SK-MEL-5 (cell line): ENCODE measurements at regions not wholly inside any gene's neighbourhood (a gene's known extent, or its start where the extent isn't known, plus 50 kb on each side); places are given as distances from the start of the nearest gene placed in this dataset.
"Not testable (repeated sequence)": the region's sequence is repeated elsewhere in the genome, so short reads cannot be mapped to it uniquely, and the experiment has no call there.

Experiments used
- DNase-seq: peaks from one replicate; pipeline ENCODE4 v3.0.0-alpha.2; 2016; ENCODE audit warnings: low read depth, low spot score
- in situ Hi-C: cut with HindIII; loops from 2 replicates; pipeline ENCODE4 v1.10.0; 2016; ENCODE audit warnings: low sequenced_read_pairs, high pct_unique_total_duplicates, low pct_unique_long_range_greater_than_20kb

DNA sequence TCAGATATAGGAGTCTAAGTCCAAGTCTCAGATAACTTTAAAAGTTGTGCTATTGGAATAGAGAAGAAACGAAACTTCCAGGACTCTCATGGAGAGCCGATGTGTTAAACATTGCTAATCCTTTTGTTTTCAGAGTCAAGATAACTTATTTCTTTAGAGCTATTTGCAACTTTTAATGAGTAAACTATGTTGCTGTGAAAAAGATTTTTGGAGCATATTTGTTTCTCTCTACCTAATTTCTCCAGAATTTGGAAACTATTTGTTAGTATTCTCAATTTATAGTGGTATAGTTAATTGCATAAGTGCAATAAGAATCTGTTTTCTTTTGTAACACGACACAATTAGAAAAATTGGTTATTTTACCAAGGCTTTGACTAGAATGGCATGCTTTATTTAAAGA, 588.9 kb downstream of the NTRK3 start:
- in situ Hi-C loops: no loop called here

DNA sequence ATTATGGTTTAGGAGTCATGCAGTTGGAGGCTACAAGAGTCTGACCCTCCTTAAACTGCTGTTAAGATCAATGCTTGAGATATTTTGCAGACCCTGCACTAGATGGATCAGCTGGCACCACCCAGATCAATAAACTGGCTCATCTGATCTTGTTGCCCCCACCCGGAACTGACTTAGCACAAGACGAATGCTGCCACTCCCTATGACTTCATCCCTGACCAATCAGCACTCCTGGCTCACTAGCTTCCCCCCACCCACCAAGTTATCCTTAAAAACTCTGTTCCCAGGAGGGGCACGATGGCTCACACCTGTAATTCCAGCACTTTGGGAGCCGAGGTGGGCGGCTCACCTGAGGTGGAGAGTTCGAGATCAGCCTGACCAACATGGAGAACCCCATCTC, 594.0 kb downstream of the NTRK3 start:
- in situ Hi-C loops: no loop called here
- no peak for DNase-seq

More for the DNA sequence above, 588.9 kb downstream of the NTRK3 start:
- DNase-seq: no peak

GRCh38 chr15:87661454-87662355, 594.8 kb downstream of the NTRK3 start:
- DNase-seq: no peak
- in situ Hi-C loops: no loop called here

- in situ Hi-C loops: no loop called here
- no peak for DNase-seq
These were observed 596.0 kb downstream of the NTRK3 start for GRCh38 chr15:87660251-87661129.

GRCh38 chr15:87656372-87656771, 600.2 kb downstream of the NTRK3 start:
- in situ Hi-C loops: no loop called here
- DNase-seq: no peak

DNA sequence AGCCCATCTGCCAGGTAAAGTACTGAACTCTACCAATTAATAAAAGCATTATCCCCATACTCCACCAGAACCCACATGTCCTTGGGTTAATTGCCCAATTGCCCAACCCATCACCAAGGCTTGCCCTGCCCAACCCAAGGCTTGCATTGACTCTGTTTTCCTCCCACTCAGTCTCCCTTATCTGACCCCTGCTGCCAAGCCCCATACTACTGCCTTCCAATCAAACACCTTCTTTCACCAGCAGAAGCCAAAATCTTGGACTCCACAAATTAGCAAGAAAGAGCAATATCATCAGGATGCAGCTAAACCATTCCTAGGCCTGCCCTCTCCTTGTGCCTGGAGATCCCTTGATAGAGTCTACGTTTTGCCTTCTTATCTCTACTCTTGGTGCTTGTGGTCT, 602.9 kb downstream of the NTRK3 start:
- in situ Hi-C loops: no loop called here

GRCh38 chr15:87649175-87649574, 607.4 kb downstream of the NTRK3 start:
- no peak for DNase-seq
- in situ Hi-C loops: no loop called here

More for the DNA sequence above, 602.9 kb downstream of the NTRK3 start:
- no peak for DNase-seq

DNA sequence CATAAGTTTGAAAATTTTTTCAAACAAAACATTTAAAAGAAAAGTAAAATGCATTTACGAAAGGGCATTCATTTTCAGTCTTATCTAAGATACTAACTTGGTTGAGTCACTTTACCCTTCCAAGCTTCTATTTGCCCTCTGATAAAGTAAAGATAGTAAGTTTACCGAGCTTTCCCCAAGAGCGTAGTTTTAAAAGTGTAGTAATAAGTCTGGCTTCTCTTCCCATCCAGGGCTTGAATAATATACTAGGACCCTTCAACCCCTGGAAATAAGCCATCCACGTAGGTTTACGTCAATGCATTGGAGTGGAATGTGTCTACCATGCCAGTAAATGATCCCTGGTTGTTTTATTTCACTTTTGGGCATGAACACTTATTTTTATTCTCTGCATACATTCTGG, 608.3 kb downstream of the NTRK3 start:
- in situ Hi-C loops: no loop called here

DNA sequence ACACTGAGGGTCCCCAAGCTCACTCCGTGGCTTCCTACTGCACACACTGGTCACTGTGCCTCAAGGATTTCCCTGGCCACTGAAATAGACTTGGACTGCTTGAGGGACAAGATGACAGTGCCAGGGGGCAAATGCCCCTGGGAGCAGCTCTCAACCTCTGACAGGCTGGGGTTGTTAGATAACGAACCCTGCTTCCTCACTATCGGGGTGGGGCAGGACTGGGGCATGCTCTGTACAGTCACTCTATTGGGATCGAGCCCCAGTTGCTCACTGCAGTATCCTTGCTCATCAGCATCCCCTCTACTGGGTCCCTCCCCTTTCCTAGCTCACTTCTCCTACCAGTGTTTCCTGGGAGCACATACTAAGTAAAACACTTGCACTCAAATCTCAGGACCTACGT, 610.8 kb downstream of the NTRK3 start:
- in situ Hi-C loops: no loop called here
- DNase-seq: no peak

More for the DNA sequence above, 608.3 kb downstream of the NTRK3 start:
- no peak for DNase-seq

DNA sequence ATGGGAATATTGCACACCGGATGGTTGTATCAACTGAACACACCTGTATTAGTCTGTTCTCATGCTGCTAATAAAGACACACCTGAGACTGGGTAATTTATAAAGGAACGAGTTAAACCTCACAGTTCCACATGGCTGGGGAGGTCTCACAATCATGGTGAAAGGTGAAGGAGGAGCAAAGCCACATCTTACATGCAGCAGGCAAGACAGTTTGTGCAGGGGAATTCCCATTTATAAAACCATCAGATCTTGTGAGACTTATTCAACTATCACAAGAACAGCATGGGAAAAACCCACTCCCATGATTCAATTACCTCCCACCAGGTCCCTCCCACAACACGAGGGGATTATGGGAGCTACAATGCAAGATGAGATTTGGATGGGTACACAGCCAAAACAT, 613.5 kb downstream of the NTRK3 start:
- in situ Hi-C loops, DNase-seq: not testable (repeated sequence)

- DNase-seq: no peak
- in situ Hi-C loops: no loop called here
These were observed 617.1 kb downstream of the NTRK3 start for GRCh38 chr15:87639305-87640011.

DNA sequence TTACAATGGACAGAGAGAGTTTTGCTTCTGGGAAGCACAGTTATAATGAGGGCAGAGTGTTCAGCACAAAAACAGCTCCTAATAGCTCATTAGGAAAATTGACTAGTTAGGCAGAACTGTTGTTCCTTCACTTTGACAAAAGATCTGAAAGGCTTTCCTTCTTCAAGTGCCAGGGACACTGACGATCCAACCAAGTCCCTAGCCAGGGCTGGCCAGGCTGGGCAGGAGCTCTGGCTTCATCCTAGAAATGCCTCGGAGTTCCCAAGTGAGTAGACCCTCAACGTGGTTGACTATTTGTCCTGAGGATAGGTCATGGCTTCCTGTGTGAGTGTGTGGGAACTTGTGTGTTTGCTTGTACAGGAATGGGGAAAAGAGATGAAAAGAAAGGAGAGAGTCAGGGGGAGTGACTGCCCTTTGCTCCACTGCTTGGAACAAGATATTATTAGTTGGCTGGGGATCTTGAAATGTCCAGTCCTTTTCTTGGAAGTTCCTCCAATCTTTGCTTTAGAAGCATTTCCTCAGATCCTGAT, 617.9 kb downstream of the NTRK3 start:
- in situ Hi-C loops: no loop called here

GRCh38 chr15:87634361-87634760, 622.2 kb downstream of the NTRK3 start:
- in situ Hi-C loops: no loop called here
- no peak for DNase-seq

More for the DNA sequence above, 617.9 kb downstream of the NTRK3 start:
- DNase-seq: no peak

DNA sequence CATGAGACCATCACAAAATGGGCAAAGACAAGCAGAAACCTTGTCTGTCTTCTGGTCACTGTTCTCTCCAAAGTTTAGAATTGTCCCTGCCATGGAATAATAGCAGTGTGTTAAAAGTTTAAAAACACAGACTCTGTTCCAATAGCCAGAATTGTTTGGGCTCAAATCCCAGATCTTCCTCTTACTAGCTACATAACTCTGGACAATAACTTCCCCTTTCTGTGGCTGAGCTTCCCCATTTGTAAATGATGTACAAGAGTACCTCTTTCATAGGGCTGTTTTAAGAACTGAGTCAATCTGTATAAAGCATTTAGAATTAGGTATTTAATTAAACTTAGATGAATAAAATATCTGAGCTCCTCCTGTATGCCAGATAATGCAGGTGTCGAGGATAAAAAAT, 623.0 kb downstream of the NTRK3 start:
- in situ Hi-C loops: no loop called here
- DNase-seq: no peak

- in situ Hi-C loops: no loop called here
- no peak for DNase-seq
These were observed 624.2 kb downstream of the NTRK3 start for GRCh38 chr15:87632364-87632763.

GRCh38 chr15:87631775-87632174, 624.8 kb downstream of the NTRK3 start:
- in situ Hi-C loops: no loop called here
- no peak for DNase-seq

GRCh38 chr15:87631093-87631492, 625.4 kb downstream of the NTRK3 start:
- in situ Hi-C loops: no loop called here
- DNase-seq: no peak

GRCh38 chr15:87628311-87628710, 628.2 kb downstream of the NTRK3 start:
- no peak for DNase-seq
- in situ Hi-C loops: no loop called here
